HG02970 (cell line): ENCODE measurements at regions not wholly inside any gene's neighbourhood (a gene's known extent, or its start where the extent isn't known, plus 50 kb on each side); places are given as distances from the start of the nearest gene placed in this dataset.

Experiments used
- ATAC-seq: cut with Tn5 transposase; IDR thresholded peaks from one replicate; pipeline ENCODE4 v1.9.1; 2021; ENCODE audit warnings: mild to moderate bottlenecking, moderate library complexity, moderate number of reproducible peaks; ENCODE audit not compliant: unreplicated experiment, low FRiP score

- ATAC-seq = no peak
Measured at GRCh38 chr6:81485395-81485794, 267.1 kb downstream of the TENT5A start.

GRCh38 chr6:81484251-81484650, 268.2 kb downstream of the TENT5A start:
- ATAC-seq = no peak

- ATAC-seq = no peak
Measured at GRCh38 chr6:81480139-81480538, 272.3 kb downstream of the TENT5A start.

GRCh38 chr6:81476881-81477280, 275.6 kb downstream of the TENT5A start:
- ATAC-seq = no peak

- ATAC-seq = no peak
Measured at GRCh38 chr6:81475646-81476045, 276.8 kb downstream of the TENT5A start.

- no peak for ATAC-seq
Measured at GRCh38 chr6:81465859-81466258, 286.6 kb downstream of the TENT5A start.

GRCh38 chr6:81456416-81456815, 296.1 kb downstream of the TENT5A start:
- ATAC-seq = no peak

GRCh38 chr6:81455641-81456040, 296.8 kb downstream of the TENT5A start:
- ATAC-seq = no peak

- ATAC-seq = no peak
Measured at GRCh38 chr6:81451787-81452186, 300.7 kb downstream of the TENT5A start.

GRCh38 chr6:81450180-81450579, 302.3 kb downstream of the TENT5A start:
- ATAC-seq = no peak

GRCh38 chr6:81446509-81446908, 306.0 kb downstream of the TENT5A start:
- ATAC-seq = no peak

- no peak for ATAC-seq
Measured at GRCh38 chr6:81439417-81439816, 313.1 kb downstream of the TENT5A start.

- no peak for ATAC-seq
Measured at GRCh38 chr6:81436990-81437389, 315.5 kb downstream of the TENT5A start.

GRCh38 chr6:81413306-81413705, 339.2 kb downstream of the TENT5A start:
- ATAC-seq = no peak

GRCh38 chr6:81401970-81402690, 350.4 kb downstream of the TENT5A start:
- ATAC-seq = no peak

- ATAC-seq = no peak
Measured at GRCh38 chr6:81396916-81397315, 355.6 kb downstream of the TENT5A start.

GRCh38 chr6:81387163-81387562, 365.3 kb downstream of the TENT5A start:
- ATAC-seq = no peak

- ATAC-seq = no peak
Measured at GRCh38 chr6:81384921-81385320, 367.6 kb downstream of the TENT5A start.

- ATAC-seq = no peak
Measured at GRCh38 chr6:81383472-81383871, 369.0 kb downstream of the TENT5A start.

GRCh38 chr6:81382852-81383251, 369.6 kb downstream of the TENT5A start:
- ATAC-seq = no peak

GRCh38 chr6:81381382-81381916, 371.0 kb downstream of the TENT5A start:
- ATAC-seq = no peak

- no peak for ATAC-seq
Measured at GRCh38 chr6:81380718-81381338, 371.7 kb downstream of the TENT5A start.
